ENCODE measurements at regions not wholly inside any gene's neighbourhood (a gene's known extent, or its start where the extent isn't known, plus 50 kb on each side); places are given as distances from the start of the nearest gene placed in this dataset.

DNA sequence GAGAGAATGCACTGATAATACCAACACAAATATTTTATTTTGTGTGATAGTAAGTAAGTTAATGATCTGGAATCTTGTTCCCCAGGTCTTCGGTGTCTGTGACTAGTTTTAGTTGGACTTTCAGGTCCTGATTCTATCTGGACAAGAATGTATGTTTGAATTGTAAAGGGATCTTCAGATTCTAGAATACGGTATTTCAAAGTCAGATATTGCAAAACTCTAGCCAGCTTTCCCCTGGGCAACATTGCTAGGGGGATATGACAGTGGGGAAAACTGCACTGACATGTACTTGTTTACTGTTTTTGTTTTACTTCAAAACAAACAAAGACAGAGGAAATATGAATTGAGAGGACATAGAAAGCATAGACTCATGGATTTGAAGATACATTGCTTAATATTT is 489.0 kb downstream of the FAM133A start:
- in situ Hi-C loops (cut with HindIII; ENCODE audit: low sequenced_read_pairs) = no loop called here
- TF ChIP-seq CTCF (IDR thresholded peaks at IDR 0.05; ENCODE audit: low read depth, low read length) = no peak
- no peak for DNase-seq (ENCODE audit: low read depth, low spot score)
- no peak overlapping the region for H3K4me3 ChIP-seq (ENCODE audit: low read depth, low read length)

DNA sequence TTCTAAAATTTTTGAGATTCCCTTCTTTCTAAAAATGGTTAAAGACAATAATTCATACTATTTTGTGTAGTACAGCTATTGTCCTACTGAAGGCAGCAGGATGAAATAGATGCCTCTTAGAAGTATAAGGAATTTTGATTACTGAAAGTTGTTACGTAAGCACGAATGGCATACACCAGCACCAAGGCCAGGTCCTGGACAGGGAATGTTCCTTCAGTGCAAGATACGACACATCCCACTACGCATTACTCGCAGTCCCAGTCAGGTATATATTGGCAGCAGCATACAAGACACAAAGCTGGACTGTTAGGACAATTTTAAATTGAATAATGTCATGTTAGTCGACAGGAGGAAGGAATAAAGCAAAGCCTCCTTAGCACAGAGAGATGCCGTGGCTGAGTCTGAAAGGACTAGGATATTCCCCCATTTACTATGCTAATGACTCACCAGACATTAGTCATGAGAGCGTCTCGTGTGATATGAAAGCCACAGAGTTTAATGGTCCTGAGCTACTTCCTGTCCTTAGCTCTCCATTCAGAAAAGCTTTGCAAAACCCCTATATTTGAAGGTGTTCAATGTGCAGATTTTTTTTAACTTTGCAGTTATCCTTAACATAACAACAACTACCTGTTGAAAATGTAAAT is 504.3 kb downstream of the FAM133A start:
- no peak for TF ChIP-seq CTCF (IDR thresholded peaks at IDR 0.05; ENCODE audit: low read depth, low read length)
- in situ Hi-C loops (cut with HindIII; ENCODE audit: low sequenced_read_pairs) = no loop called here
- no peak overlapping the region for H3K4me3 ChIP-seq (ENCODE audit: low read depth, low read length)
- DNase-seq (ENCODE audit: low read depth, low spot score) = peak; percentile 24

DNA sequence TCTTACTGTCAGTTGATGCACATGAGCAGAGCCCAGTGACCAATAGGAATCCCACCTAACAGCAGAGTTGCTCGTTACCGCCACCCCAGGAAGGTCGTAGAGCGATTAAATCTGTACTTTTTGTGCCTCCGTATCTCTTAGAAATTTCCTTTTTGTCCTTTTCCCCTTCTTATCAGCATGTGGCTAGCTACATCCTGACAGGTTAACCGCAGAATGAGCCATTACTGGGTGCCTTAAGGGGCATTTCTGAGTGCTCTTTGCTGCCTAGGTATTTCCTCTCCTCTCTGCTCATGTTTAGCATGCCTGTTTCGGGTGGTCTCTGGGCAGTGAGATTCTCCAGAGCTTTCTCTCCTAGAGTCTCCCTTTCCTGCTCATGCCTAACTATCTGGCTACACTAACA is 530.5 kb downstream of the FAM133A start:
- H3K4me3 ChIP-seq (ENCODE audit: low read depth, low read length) = no peak overlapping the region
- in situ Hi-C loops (cut with HindIII; ENCODE audit: low sequenced_read_pairs) = no loop called here
- DNase-seq (ENCODE audit: low read depth, low spot score) = no peak
- TF ChIP-seq CTCF (IDR thresholded peaks at IDR 0.05; ENCODE audit: low read depth, low read length) = no peak

- TF ChIP-seq CTCF (IDR thresholded peaks at IDR 0.05; ENCODE audit: low read depth, low read length) = no peak
- no peak overlapping the region for H3K4me3 ChIP-seq (ENCODE audit: low read depth, low read length)
- in situ Hi-C loops (cut with HindIII; ENCODE audit: low sequenced_read_pairs) = no loop called here
- no peak for DNase-seq (ENCODE audit: low read depth, low spot score)
Measured at GRCh38 chrX:94216738-94217137, 542.7 kb downstream of the FAM133A start.

- TF ChIP-seq CTCF (IDR thresholded peaks at IDR 0.05; ENCODE audit: low read depth, low read length) = no peak
- in situ Hi-C loops (cut with HindIII; ENCODE audit: low sequenced_read_pairs) = no loop called here
Measured at GRCh38 chrX:94252211-94252610, 578.2 kb downstream of the FAM133A start.

GRCh38 chrX:94256396-94256795 is 582.4 kb downstream of the FAM133A start:
- H3K4me3 ChIP-seq (ENCODE audit: low read depth, low read length) = no peak overlapping the region
- no peak for DNase-seq (ENCODE audit: low read depth, low spot score)
- in situ Hi-C loops (cut with HindIII; ENCODE audit: low sequenced_read_pairs) = no loop called here
- TF ChIP-seq CTCF (IDR thresholded peaks at IDR 0.05; ENCODE audit: low read depth, low read length) = no peak

More at GRCh38 chrX:94252211-94252610, 578.2 kb downstream of the FAM133A start:
- no peak for DNase-seq (ENCODE audit: low read depth, low spot score)
- H3K4me3 ChIP-seq (ENCODE audit: low read depth, low read length) = no peak overlapping the region
